Activated CD8-positive, alpha-beta T cell treated with anti-CD3 and anti-CD28 coated beads for 36 hours (primary cell): ENCODE measurements at regions not wholly inside any gene's neighbourhood (a gene's known extent, or its start where the extent isn't known, plus 50 kb on each side); places are given as distances from the start of the nearest gene placed in this dataset.

Experiments
- ATAC-seq: fragments of 200-7000 bp; cut with Tn5 transposase; one replicate; pipeline ENCODE4 v1.10.0; 2021; ENCODE audit warnings: mild to moderate bottlenecking, moderate library complexity
- CTCF ChIA-PET: fragments of 350-600 bp; sonication (Branson Sonifier 250); formaldehyde crosslinking; loops from one replicate; lab custom pipeline; 2021; ENCODE audit warnings: antibody characterized with exemption; lab: Charles Lee
- POLR2A ChIA-PET: fragments of 350-600 bp; sonication (Branson Sonifier 250); formaldehyde crosslinking; loops from one replicate; lab custom pipeline; 2021; ENCODE audit warnings: antibody characterized with exemption; lab: Charles Lee
- DNase-seq: peaks from one replicate; pipeline ENCODE4 v3.0.0-alpha.2; 2020
- H3K27ac Mint-ChIP-seq: one replicate; pipeline ENCODE4 v1.8.0; 2021; ENCODE audit warnings: mild to moderate bottlenecking, mixed read lengths
- H3K27me3 Mint-ChIP-seq: one replicate; pipeline ENCODE4 v1.8.0; 2021; ENCODE audit warnings: mixed read lengths
- H3K36me3 Mint-ChIP-seq: one replicate; pipeline ENCODE4 v1.8.0; 2021; ENCODE audit warnings: low read depth, mixed read lengths
- H3K4me1 Mint-ChIP-seq: one replicate; pipeline ENCODE4 v1.8.0; 2021; ENCODE audit warnings: low read depth, mixed read lengths
- H3K4me3 Mint-ChIP-seq: one replicate; pipeline ENCODE4 v1.8.0; 2021; ENCODE audit warnings: mild to moderate bottlenecking, moderate library complexity, mixed read lengths
- H3K9me3 Mint-ChIP-seq: one replicate; pipeline ENCODE4 v1.8.0; 2021; ENCODE audit warnings: mixed read lengths
- intact Hi-C: fragments of 100-400 bp; cut with micrococcal nuclease; formaldehyde crosslinking; loops from one replicate; pipeline ENCODE4 v1.10.0; 2022
- TF ChIP-seq, protein P1 (sequence below): fragments of 200-600 bp; IDR thresholded peaks from one replicate; pipeline ENCODE4 v1.8.0; 2022; ENCODE audit warnings: antibody characterized with exemption, mild to moderate bottlenecking

- ChIA-PET POLR2A (interaction anchor here (0.5 kb wide), 1 partner anchor 17 kb away, joined by 3 read pairs; no protein-coding TSS in a partner anchor), CTCF (interaction anchor here (1.2 kb wide), 1 partner anchor 172 kb away, joined by 3 read pairs; no protein-coding TSS in a partner anchor)
- Mint-ChIP-seq H3K4me1 (no peaks in the 10 kb centered on the region), H3K27me3 (peaks cover 42% of the 10 kb centered on the region), H3K9me3 (no peaks in the 10 kb centered on the region), H3K27ac (no peak overlapping the region), H3K4me3 (no peak overlapping the region), H3K36me3 (no peaks in the 10 kb centered on the region)
- TF ChIP-seq, protein P1, sequence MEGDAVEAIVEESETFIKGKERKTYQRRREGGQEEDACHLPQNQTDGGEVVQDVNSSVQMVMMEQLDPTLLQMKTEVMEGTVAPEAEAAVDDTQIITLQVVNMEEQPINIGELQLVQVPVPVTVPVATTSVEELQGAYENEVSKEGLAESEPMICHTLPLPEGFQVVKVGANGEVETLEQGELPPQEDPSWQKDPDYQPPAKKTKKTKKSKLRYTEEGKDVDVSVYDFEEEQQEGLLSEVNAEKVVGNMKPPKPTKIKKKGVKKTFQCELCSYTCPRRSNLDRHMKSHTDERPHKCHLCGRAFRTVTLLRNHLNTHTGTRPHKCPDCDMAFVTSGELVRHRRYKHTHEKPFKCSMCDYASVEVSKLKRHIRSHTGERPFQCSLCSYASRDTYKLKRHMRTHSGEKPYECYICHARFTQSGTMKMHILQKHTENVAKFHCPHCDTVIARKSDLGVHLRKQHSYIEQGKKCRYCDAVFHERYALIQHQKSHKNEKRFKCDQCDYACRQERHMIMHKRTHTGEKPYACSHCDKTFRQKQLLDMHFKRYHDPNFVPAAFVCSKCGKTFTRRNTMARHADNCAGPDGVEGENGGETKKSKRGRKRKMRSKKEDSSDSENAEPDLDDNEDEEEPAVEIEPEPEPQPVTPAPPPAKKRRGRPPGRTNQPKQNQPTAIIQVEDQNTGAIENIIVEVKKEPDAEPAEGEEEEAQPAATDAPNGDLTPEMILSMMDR = no peak
- DNase-seq (no peak), ATAC-seq (no peak)
- intact Hi-C loops = no loop called here
These were observed 164.3 kb upstream of the FOXF1 start for GRCh38 chr16:86346034-86346433.

DNA sequence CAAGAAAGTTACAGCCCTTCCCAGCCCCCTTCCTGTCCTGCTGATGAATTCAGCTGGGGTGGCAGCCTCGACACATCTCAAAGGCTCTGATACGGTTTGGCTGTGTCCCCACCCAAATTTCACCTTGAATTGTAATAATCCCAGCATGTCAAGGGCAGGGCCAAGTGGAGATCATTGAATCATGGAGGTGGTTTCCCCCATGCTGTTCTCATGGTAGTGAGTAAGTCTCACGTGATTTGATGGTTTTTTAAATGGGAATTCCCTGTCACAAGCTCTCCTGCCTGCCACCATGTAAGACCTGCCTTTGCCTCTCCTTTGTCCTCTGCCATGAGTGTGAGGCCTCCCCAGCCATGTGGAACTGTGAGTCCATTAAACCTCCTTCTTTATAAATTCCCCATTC is 163.2 kb upstream of the FOXF1 start:
- intact Hi-C loops = no loop called here
- Mint-ChIP-seq H3K4me1 (no peaks in the 10 kb centered on the region), H3K9me3 (no peaks in the 10 kb centered on the region), H3K27me3 (peaks cover 40% of the 10 kb centered on the region), H3K27ac (no peak overlapping the region), H3K4me3 (no peak overlapping the region), H3K36me3 (no peaks in the 10 kb centered on the region)
- ChIA-PET CTCF (interaction anchor here (1.2 kb wide), 1 partner anchor 171 kb away, joined by 3 read pairs; no protein-coding TSS in a partner anchor), POLR2A (no interaction called here)
- DNase-seq = no peak
- TF ChIP-seq, protein P1 = no peak
- ATAC-seq = no peak

- intact Hi-C loops = no loop called here
- no peak overlapping the region for H3K4me3 Mint-ChIP-seq
- peaks cover 32% of the 10 kb centered on the region for H3K27me3 Mint-ChIP-seq
- no peak for DNase-seq
- no peaks in the 10 kb centered on the region for H3K36me3 Mint-ChIP-seq
- no peaks in the 10 kb centered on the region for H3K4me1 Mint-ChIP-seq
- TF ChIP-seq, protein P1 = no peak
- POLR2A ChIA-PET = no interaction called here
- CTCF ChIA-PET = no interaction called here
- no peak overlapping the region for H3K27ac Mint-ChIP-seq
- no peak for ATAC-seq
- H3K9me3 Mint-ChIP-seq = no peaks in the 10 kb centered on the region
These were observed 162.3 kb upstream of the FOXF1 start for GRCh38 chr16:86347916-86348555.

- Mint-ChIP-seq H3K9me3 (no peaks in the 10 kb centered on the region), H3K4me3 (no peak overlapping the region), H3K27ac (no peak overlapping the region), H3K27me3 (peaks cover 29% of the 10 kb centered on the region), H3K4me1 (no peaks in the 10 kb centered on the region), H3K36me3 (no peaks in the 10 kb centered on the region)
- ChIA-PET CTCF (no interaction called here), POLR2A (no interaction called here)
- intact Hi-C loops = no loop called here
- DNase-seq = no peak
- no peak for ATAC-seq
- TF ChIP-seq, protein P1 = no peak
These were observed 160.9 kb upstream of the FOXF1 start for GRCh38 chr16:86349338-86349900.

DNA sequence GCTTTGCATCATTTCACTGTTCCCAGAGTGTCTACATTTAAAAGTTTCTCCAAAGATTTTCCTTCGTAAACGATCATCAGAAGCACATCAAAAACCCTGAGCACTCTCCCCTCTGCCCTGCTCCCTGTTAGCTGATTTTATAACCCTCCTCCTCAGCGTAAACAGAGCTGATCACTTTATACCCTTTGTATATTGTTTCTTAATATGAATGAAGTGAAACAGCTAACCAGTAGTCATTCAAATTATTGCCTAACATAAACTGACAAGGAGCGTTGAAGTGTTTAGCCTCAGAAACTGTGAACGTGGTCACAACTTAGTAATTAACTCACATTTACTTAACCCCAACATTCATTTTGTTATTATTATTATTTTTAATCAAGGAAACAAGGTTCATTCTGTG is 160.0 kb upstream of the FOXF1 start:
- no peaks in the 10 kb centered on the region for H3K36me3 Mint-ChIP-seq
- peaks cover 28% of the 10 kb centered on the region for H3K27me3 Mint-ChIP-seq
- H3K27ac Mint-ChIP-seq = no peak overlapping the region
- peaks cover under 1% of the 10 kb centered on the region for H3K9me3 Mint-ChIP-seq
- intact Hi-C loops = no loop called here
- ChIA-PET CTCF (no interaction called here), POLR2A (no interaction called here)
- H3K4me3 Mint-ChIP-seq = no peak overlapping the region
- no peaks in the 10 kb centered on the region for H3K4me1 Mint-ChIP-seq
- TF ChIP-seq, protein P1 = no peak
- no peak for DNase-seq
- no peak for ATAC-seq
